ENCODE measurements at regions not wholly inside any gene's neighbourhood (a gene's known extent, or its start where the extent isn't known, plus 50 kb on each side); places are given as distances from the start of the nearest gene placed in this dataset.

- no peak for DNase-seq
Measured at GRCh38 chr9:81388831-81389230, 300.5 kb downstream of the TLE1 start.

DNA sequence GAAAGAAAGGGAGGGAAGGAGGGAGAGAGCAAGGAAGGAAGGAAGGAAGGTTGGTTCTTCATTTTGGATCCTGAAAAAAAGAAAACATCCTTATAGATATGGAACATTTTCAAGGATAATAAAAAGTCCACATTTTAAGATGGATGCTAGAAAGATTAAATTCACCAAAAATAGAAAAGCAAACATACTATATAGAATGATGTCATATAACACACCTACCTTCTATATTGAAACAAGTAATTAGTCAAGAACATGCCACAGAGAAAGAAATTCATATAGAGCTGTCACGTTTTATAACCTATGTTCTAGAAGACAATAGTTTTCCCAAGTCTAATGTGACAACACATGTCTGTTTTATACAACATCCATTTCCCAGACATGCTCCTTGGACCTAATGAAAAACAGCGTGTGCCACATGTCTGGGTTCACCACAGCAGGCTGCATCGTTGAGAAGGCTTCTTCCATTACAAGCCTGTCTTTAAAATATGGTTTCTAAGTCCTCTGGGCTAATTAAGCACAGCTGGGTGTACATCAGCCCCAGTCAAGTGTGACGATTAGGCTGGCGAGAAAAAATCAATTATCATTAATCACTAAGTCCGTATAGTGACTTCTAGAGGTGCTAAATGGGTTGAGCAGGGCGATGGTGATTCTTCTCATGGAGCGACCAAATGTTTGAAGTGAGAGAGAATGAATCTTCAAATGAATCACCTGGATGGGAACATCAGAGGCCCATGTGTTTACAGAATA is 301.8 kb downstream of the TLE1 start:
- DNase-seq: no peak

DNA sequence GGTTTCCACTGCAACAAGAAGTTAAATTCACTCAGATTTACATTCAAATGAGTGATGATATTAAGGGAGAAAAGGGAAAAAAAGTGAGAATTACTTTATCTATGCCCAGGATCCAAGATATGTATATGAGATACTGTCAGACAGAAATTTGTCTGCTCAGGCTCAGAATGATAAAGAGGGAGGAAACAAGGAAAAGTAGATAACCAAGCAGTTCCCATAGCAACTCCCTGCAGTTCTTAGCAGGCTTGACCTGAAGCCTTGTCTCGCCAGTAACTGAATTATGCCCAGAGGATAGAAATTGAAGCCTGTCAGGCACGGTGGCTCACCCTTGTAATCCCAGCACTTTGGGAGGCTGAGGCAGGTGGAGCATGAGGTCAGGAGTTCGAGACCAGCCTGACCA is 304.4 kb downstream of the TLE1 start:
- no peak for DNase-seq

DNA sequence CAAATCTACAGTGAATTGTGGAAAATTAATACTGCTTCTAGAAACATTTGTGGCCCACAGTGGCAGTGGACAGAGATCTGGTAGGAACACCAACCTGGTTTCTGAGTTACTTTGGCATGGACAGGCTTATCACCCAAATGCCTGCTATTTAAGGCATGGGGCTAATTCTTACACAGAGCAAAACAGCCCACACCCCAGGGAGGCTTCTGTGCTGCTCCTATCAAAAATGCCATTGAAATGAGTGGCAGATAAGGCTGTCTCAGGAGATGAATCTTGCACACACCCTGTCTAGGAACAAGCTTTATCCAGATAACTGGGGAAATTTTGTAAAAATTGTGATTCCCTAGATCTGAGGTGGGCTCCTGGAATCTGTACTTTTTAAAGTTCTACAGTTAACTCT is 307.1 kb downstream of the TLE1 start:
- DNase-seq: no peak

GRCh38 chr9:81381694-81382093 is 307.7 kb downstream of the TLE1 start:
- DNase-seq: no peak

- no peak for DNase-seq
Measured at GRCh38 chr9:81380504-81381359, 308.6 kb downstream of the TLE1 start.

- no peak for DNase-seq
Measured at GRCh38 chr9:81379655-81380054, 309.7 kb downstream of the TLE1 start.

- no peak for DNase-seq
Measured at GRCh38 chr9:81377921-81378320, 311.4 kb downstream of the TLE1 start.

- DNase-seq: no peak
Measured at GRCh38 chr9:81377320-81377719, 312.0 kb downstream of the TLE1 start.

GRCh38 chr9:81375187-81376100 is 313.9 kb downstream of the TLE1 start:
- no peak for DNase-seq

DNA sequence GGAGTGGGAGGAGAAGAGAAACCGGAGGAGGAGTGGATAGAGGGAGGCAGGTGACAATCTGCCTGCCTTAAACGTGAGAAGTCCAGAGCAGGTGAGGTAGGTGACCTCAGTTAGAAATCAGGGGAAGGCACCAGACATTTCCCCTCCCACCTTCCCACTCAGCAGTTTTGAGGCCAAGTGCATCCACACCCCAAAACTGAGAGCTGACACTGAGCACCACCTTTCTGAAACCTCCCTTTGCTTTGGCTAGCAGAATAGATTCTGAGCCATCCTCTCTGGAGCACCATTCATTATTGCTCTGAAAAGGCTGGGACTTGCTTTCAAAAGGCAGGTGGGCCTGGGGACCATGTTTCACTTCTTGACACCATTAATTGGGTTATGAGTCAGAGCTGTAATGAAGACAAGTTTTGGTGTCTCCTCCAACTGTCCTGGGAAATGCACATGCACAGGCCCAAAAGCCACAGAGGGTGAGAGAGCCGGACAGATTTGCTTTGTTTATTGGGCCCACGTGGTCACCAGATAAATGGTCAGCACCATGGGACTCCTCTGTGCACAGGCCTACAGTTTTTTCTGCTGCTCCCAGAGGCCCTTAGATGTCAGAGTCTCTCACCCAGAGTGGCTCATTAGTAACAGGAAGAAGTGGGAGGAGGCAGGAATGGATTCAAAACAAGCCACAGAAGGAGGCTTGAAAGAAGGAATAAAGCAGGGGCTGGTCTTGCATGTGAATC is 314.7 kb downstream of the TLE1 start:
- DNase-seq: no peak

- no peak for DNase-seq
Measured at GRCh38 chr9:81373294-81373693, 316.1 kb downstream of the TLE1 start.

DNA sequence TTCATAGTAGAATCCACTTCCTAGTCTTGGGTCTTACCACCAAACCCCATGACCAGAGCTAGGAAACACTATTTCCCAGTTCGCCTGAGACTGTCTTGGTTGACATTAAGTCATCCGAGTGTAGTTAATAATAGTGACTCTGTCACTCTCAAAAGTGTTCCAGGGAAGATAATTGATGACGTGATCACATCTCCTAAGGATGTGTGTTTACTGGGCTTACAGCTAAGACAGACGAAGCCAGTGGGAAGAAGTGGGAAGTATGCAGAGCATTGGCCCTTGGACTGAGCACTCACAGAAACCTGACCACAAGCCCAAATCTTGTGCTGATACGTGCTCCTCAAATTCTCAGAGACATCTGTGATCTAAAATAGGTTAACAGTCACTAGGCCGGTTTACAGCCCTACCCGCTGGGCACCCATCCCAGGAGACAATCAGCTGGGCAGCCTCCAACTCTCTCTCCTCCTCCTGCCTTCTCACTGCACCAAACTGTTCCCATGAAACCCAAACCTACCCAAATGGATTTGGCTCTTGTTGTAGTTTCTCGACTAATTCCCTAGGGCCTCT is 316.6 kb downstream of the TLE1 start:
- DNase-seq: no peak

- DNase-seq: no peak
Measured at GRCh38 chr9:81371824-81372223, 317.5 kb downstream of the TLE1 start.

DNA sequence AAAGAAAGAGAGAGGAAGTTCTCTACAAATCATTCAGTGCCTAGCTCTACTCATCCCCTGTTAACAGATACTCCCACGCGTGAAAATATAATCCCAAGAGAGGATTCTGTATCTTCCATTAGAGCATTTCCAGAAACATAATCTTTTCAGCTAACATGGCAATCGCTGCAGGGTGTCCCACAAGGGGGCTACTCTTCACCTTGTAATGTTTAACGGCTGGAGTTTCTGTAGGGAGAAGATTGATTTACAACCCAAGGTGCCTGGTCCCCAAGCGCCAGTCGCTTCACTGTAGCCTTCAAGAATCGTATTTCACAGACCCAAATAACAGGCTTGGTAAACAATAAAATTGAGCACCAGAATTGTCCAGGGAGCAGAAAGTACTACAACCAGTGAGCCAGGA is 318.7 kb downstream of the TLE1 start:
- no peak for DNase-seq

DNA sequence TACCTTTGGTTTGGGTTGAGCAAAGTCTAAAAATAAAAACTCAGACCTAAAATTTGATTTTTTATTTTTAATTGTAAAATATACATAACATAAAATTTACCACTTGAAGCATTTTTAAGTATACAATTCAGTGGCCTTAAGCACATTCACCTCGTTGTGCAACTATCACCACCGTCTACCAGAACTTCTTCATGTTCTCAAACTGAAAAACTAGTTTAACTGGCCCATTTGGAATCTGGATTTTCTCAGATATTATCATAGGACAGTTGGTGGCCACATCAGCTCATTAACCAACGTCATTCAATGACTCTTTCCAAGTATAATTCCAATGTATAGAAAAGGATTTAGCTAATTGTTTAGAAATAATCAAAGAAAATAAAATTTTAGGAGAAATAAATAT is 319.3 kb downstream of the TLE1 start:
- DNase-seq: no peak

GRCh38 chr9:81369121-81369520 is 320.2 kb downstream of the TLE1 start:
- DNase-seq: no peak

- no peak for DNase-seq
Measured at GRCh38 chr9:81363916-81364480, 325.3 kb downstream of the TLE1 start.

GRCh38 chr9:81361296-81361695 is 328.1 kb downstream of the TLE1 start:
- DNase-seq: no peak

GRCh38 chr9:81351166-81351565 is 338.2 kb downstream of the TLE1 start:
- DNase-seq: no peak

DNA sequence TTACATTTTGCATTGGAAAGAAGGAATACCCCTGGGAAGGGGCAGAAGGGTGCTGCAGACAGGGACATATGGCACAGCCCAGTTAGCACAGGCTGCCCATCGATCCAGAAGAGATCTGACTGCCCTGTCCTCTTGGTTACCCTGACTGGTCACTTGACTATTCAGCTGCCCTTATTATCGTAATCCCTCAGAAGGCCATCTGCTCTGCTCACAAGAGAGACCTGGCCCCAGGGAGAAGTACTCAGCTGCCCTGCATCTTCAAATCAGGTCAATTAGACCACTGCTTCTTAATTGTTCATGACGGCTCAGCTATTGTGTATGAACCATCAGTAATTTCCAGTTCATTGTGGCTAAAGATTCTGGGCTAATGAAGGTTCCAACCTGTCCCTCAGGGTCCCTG is 345.0 kb downstream of the TLE1 start:
- DNase-seq: no peak

DNA sequence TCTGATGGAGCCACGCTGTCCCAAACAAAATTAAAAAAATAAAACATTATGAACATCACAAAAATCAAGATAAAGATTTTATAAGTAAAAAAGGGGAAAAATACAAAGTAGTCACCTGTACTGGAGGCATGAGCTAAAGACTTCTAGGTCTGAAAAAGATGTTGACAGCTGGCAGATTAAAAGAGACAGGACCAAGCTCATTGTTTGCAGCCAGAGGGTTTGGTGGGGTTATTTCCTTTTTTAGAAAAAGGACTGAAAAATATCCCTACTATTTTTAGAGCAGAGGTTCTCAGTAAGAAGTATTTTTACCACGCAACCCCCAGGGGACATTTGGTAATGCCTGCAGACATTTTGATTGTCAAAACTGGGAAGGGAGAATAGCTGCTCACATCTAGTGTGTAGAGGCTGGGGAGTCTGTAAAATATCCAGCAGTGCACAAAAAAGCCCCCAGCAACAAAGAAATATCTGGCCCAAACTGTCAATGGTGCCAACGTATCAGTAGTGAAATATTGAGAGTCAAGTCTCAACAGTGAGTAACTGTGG is 353.4 kb downstream of the TLE1 start:
- no peak for DNase-seq
